ENCODE measurements at regions not wholly inside any gene's neighbourhood (a gene's known extent, or its start where the extent isn't known, plus 50 kb on each side); places are given as distances from the start of the nearest gene placed in this dataset.

DNA sequence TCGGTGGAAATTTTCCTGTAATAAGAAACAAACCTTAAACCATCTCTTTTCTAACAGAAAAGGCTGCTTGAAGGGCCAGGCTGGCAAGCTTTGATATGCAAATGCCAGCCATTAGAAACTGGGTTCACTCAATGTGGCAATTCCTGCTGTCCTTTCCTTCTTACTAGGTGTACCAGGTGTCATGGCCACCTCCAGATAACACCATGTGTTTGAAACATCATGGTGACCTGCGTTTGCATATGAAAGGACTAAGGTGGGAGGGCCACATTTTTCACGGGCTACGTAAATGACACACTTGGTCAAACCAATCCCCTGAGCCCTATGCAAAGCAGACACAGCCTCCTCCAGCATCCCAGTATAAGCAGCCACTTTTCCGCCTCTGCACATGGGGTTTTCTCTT lies 789.1 kb upstream of the SLITRK5 start:
- no peak for TF ChIP-seq TAF1 (IDR thresholded peaks at IDR 0.05; ENCODE audit: borderline replicate concordance, insufficient read depth, low read length)
- TF ChIP-seq SIN3A (IDR thresholded peaks at IDR 0.05; ENCODE audit: borderline replicate concordance, insufficient read depth, low read length): no peak
- TF ChIP-seq, protein P1, sequence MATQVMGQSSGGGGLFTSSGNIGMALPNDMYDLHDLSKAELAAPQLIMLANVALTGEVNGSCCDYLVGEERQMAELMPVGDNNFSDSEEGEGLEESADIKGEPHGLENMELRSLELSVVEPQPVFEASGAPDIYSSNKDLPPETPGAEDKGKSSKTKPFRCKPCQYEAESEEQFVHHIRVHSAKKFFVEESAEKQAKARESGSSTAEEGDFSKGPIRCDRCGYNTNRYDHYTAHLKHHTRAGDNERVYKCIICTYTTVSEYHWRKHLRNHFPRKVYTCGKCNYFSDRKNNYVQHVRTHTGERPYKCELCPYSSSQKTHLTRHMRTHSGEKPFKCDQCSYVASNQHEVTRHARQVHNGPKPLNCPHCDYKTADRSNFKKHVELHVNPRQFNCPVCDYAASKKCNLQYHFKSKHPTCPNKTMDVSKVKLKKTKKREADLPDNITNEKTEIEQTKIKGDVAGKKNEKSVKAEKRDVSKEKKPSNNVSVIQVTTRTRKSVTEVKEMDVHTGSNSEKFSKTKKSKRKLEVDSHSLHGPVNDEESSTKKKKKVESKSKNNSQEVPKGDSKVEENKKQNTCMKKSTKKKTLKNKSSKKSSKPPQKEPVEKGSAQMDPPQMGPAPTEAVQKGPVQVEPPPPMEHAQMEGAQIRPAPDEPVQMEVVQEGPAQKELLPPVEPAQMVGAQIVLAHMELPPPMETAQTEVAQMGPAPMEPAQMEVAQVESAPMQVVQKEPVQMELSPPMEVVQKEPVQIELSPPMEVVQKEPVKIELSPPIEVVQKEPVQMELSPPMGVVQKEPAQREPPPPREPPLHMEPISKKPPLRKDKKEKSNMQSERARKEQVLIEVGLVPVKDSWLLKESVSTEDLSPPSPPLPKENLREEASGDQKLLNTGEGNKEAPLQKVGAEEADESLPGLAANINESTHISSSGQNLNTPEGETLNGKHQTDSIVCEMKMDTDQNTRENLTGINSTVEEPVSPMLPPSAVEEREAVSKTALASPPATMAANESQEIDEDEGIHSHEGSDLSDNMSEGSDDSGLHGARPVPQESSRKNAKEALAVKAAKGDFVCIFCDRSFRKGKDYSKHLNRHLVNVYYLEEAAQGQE (IDR thresholded peaks at IDR 0.05; ENCODE audit: insufficient read depth in 1 of 2, low read depth in 2 of 2, low read length in 2 of 2): no peak
- TF ChIP-seq POLR2AphosphoS5 (IDR thresholded peaks at IDR 0.05; ENCODE audit: low read depth, low read length): no peak
- TF ChIP-seq FOXP2 (optimal IDR thresholded peaks at IDR 0.05; ENCODE audit: borderline replicate concordance, extremely low read depth, extremely low read length, insufficient read depth): no peak

DNA sequence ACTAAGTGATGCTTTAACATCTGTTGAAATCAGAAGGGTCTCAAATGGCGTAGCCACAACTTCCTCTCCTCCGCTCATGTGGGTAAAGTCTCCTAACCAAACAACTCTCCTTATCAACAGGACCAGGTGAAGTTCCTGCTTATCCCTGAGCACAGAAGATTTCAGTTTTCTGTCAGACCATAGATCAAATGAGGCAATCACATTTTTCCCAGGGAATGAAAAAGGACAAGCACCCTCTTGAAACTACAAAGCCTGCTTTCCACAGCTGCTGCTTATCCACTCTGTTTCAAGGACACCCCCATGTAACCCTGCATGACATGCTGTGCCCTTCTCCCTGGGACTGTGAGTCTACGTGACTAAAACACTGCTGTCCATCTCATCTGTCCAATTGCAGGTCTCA lies 788.3 kb upstream of the SLITRK5 start:
- TF ChIP-seq FOXP2 (optimal IDR thresholded peaks at IDR 0.05; ENCODE audit: borderline replicate concordance, extremely low read depth, extremely low read length, insufficient read depth) (no peak), SIN3A (IDR thresholded peaks at IDR 0.05; ENCODE audit: borderline replicate concordance, insufficient read depth, low read length) (no peak), TAF1 (IDR thresholded peaks at IDR 0.05; ENCODE audit: borderline replicate concordance, insufficient read depth, low read length) (no peak), POLR2AphosphoS5 (IDR thresholded peaks at IDR 0.05; ENCODE audit: low read depth, low read length) (no peak)
- TF ChIP-seq, protein P1 (IDR thresholded peaks at IDR 0.05; ENCODE audit: insufficient read depth in 1 of 2, low read depth in 2 of 2, low read length in 2 of 2): no peak

DNA sequence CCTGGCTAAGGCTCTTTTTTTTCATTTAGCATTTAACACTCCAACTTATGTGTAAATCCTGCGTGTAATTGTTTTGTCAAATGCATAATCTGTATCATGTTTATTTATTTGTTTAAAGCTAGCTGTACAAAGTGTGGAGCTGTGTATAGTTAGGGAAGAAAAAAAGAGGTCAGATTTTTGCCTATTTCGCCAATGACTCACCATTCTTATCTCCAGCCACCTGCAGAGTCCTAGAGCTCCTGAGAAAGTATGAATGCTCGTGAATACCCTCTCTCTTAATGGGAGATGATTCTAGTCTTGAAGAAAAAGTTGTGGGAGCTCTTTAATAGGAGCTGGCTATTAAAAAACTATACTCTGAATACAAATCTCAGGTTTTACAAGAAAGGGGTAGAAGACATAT lies 778.8 kb upstream of the SLITRK5 start:
- TF ChIP-seq TAF1 (IDR thresholded peaks at IDR 0.05; ENCODE audit: borderline replicate concordance, insufficient read depth, low read length) (no peak), POLR2AphosphoS5 (IDR thresholded peaks at IDR 0.05; ENCODE audit: low read depth, low read length) (no peak), FOXP2 (optimal IDR thresholded peaks at IDR 0.05; ENCODE audit: borderline replicate concordance, extremely low read depth, extremely low read length, insufficient read depth) (no peak)
- TF ChIP-seq, protein P1 (IDR thresholded peaks at IDR 0.05; ENCODE audit: insufficient read depth in 1 of 2, low read depth in 2 of 2, low read length in 2 of 2): no peak

DNA sequence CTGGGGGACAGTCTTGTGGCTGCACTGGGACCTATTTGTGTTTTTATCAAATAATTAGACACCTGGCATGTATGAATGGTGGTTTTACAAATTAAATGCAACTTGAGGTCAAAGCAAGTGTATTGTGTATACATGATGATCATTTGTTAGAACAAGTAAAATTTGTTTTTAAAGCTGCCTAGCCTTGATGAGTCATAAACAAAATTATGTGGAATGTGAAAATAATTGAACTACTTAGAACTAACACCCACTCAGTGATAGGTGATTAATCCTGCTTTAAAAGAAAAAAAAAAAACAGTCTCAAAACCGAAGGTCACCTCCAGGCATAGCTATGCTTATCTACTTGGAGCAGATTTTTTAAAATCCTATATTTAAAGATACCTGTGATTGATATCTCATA lies 770.3 kb upstream of the SLITRK5 start:
- TF ChIP-seq FOXP2 (optimal IDR thresholded peaks at IDR 0.05; ENCODE audit: borderline replicate concordance, extremely low read depth, extremely low read length, insufficient read depth): no peak
- no peak for TF ChIP-seq POLR2AphosphoS5 (IDR thresholded peaks at IDR 0.05; ENCODE audit: low read depth, low read length)
- TF ChIP-seq, protein P1 (IDR thresholded peaks at IDR 0.05; ENCODE audit: insufficient read depth in 1 of 2, low read depth in 2 of 2, low read length in 2 of 2): no peak
- TF ChIP-seq TAF1 (IDR thresholded peaks at IDR 0.05; ENCODE audit: borderline replicate concordance, insufficient read depth, low read length): no peak
- TF ChIP-seq SIN3A (IDR thresholded peaks at IDR 0.05; ENCODE audit: borderline replicate concordance, insufficient read depth, low read length): no peak
